ENCODE measurements at regions not wholly inside any gene's neighbourhood (a gene's known extent, or its start where the extent isn't known, plus 50 kb on each side); places are given as distances from the start of the nearest gene placed in this dataset.
A peak's percentile ranks its signal among the peaks of the same experiment; 100 is the strongest.

DNA sequence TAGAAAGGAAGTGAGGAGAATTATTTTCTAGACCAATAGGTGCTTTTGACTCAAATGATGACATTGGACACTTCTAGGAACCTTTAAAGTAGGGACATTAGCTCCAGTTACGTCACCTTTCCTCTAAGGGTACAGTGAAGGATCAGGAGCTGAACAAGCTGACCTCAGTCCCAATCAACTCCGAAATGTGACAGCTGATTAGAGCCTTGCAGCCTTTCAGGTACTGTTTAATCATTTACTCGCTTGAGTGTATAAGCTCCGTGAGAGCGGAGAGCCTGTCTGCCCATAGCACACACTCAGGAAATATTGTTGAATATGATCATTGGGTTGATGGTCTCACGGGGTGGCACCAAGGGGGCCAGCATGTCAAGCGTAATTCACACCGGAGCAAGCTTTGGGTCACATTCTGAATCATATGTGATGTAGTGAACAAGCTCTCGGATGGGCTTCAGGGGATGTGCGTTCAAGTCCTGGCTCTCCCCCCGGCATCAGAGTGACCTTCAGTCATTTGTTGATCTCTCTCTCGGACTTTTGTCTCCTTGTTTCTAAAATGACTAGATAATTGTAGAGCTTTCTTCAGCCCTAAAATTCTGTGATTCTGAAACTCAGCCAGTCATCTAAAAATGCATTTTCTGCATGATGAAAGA lies 141.9 kb downstream of the ZIC5 start (continued):
- TF ChIP-seq, protein P1, sequence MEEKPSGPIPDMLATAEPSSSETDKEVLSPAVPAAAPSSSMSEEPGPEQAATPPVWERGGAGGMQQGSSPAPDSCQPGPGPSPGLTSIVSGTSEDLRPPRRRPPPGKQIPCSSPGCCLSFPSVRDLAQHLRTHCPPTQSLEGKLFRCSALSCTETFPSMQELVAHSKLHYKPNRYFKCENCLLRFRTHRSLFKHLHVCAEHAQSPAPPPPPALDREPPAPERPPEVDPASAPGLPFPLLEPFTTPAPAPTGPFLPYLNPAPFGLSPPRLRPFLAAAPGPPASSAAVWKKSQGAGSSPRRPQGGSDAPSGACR (CRISPR knock-in tag; IDR thresholded peaks at IDR 0.05) = no peak
- TF ChIP-seq ZBTB1 (CRISPR knock-in tag; IDR thresholded peaks at IDR 0.05; ENCODE audit: borderline replicate concordance) (no peak), TEAD2 (CRISPR knock-in tag; IDR thresholded peaks at IDR 0.05) (no peak), ZNF160 (CRISPR knock-in tag; IDR thresholded peaks at IDR 0.05) (no peak), TRIM24 (CRISPR knock-in tag; IDR thresholded peaks at IDR 0.05) (no peak), ZNF660 (CRISPR knock-in tag; IDR thresholded peaks at IDR 0.05; ENCODE audit: borderline replicate concordance, low read depth) (no peak), ZNF20 (CRISPR knock-in tag; IDR thresholded peaks at IDR 0.05) (no peak), HNRNPH1 (optimal IDR thresholded peaks at IDR 0.05; ENCODE audit: low read depth, low read length) (no peak), ZNF773 (CRISPR knock-in tag; IDR thresholded peaks at IDR 0.05; ENCODE audit: borderline replicate concordance) (no peak), KLF11 (CRISPR knock-in tag; IDR thresholded peaks at IDR 0.05) (0 out of 2 replicates have a peak, but pooled peaks have one; percentile 26), BCL6 (CRISPR knock-in tag; IDR thresholded peaks at IDR 0.05) (peak; percentile 60), HDAC2 (CRISPR knock-in tag; IDR thresholded peaks at IDR 0.05) (0 out of 2 replicates have a peak, but pooled peaks have one; percentile 30), MIXL1 (CRISPR knock-in tag; IDR thresholded peaks at IDR 0.05) (peak; percentile 45; the same call in 1 of the 2 replicates), SIN3A (IDR thresholded peaks at IDR 0.05; ENCODE audit: borderline replicate concordance, low read depth, low read length) (no peak), GABPB1 (CRISPR knock-in tag; IDR thresholded peaks at IDR 0.05) (no peak), XBP1 (CRISPR knock-in tag; IDR thresholded peaks at IDR 0.05) (no peak), CBX5 (CRISPR knock-in tag; IDR thresholded peaks at IDR 0.05; ENCODE audit: borderline replicate concordance) (no peak), ZNF564 (CRISPR knock-in tag; IDR thresholded peaks at IDR 0.05) (peak; percentile 76; the same call in 1 of the 2 replicates), SP4 (CRISPR knock-in tag; IDR thresholded peaks at IDR 0.05) (no peak), ZNF207 (IDR thresholded peaks at IDR 0.05; ENCODE audit: borderline replicate concordance) (no peak)
- TF ChIP-seq, protein P2, sequence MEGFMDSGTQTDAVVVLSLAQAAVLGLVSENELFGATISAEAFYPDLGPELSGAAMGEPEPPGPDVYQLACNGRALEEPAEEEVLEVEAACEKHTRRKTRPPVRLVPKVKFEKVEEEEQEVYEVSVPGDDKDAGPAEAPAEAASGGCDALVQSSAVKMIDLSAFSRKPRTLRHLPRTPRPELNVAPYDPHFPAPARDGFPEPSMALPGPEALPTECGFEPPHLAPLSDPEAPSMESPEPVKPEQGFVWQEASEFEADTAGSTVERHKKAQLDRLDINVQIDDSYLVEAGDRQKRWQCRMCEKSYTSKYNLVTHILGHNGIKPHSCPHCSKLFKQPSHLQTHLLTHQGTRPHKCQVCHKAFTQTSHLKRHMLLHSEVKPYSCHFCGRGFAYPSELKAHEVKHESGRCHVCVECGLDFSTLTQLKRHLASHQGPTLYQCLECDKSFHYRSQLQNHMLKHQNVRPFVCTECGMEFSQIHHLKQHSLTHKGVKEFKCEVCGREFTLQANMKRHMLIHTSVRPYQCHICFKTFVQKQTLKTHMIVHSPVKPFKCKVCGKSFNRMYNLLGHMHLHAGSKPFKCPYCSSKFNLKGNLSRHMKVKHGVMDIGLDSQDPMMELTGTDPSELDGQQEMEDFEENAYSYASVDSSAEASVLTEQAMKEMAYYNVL (CRISPR knock-in tag; IDR thresholded peaks at IDR 0.05; ENCODE audit: borderline replicate concordance) = no peak
- TF ChIP-seq, protein P3, sequence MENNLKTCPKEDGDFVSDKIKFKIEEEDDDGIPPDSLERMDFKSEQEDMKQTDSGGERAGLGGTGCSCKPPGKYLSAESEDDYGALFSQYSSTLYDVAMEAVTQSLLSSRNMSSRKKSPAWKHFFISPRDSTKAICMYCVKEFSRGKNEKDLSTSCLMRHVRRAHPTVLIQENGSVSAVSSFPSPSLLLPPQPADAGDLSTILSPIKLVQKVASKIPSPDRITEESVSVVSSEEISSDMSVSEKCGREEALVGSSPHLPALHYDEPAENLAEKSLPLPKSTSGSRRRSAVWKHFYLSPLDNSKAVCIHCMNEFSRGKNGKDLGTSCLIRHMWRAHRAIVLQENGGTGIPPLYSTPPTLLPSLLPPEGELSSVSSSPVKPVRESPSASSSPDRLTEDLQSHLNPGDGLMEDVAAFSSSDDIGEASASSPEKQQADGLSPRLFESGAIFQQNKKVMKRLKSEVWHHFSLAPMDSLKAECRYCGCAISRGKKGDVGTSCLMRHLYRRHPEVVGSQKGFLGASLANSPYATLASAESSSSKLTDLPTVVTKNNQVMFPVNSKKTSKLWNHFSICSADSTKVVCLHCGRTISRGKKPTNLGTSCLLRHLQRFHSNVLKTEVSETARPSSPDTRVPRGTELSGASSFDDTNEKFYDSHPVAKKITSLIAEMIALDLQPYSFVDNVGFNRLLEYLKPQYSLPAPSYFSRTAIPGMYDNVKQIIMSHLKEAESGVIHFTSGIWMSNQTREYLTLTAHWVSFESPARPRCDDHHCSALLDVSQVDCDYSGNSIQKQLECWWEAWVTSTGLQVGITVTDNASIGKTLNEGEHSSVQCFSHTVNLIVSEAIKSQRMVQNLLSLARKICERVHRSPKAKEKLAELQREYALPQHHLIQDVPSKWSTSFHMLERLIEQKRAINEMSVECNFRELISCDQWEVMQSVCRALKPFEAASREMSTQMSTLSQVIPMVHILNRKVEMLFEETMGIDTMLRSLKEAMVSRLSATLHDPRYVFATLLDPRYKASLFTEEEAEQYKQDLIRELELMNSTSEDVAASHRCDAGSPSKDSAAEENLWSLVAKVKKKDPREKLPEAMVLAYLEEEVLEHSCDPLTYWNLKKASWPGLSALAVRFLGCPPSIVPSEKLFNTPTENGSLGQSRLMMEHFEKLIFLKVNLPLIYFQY (CRISPR knock-in tag; IDR thresholded peaks at IDR 0.05; ENCODE audit: borderline replicate concordance) = no peak
- TF ChIP-seq, protein P4, sequence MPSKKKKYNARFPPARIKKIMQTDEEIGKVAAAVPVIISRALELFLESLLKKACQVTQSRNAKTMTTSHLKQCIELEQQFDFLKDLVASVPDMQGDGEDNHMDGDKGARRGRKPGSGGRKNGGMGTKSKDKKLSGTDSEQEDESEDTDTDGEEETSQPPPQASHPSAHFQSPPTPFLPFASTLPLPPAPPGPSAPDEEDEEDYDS (CRISPR knock-in tag; IDR thresholded peaks at IDR 0.05) = 0 out of 2 replicates have a peak, but pooled peaks have one; percentile 12
- TF ChIP-seq, protein P5, sequence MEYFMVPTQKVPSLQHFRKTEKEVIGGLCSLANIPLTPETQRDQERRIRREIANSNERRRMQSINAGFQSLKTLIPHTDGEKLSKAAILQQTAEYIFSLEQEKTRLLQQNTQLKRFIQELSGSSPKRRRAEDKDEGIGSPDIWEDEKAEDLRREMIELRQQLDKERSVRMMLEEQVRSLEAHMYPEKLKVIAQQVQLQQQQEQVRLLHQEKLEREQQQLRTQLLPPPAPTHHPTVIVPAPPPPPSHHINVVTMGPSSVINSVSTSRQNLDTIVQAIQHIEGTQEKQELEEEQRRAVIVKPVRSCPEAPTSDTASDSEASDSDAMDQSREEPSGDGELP (IDR thresholded peaks at IDR 0.05; ENCODE audit: borderline replicate concordance, low read depth) = peak; percentile 84; the same call in 1 of the 2 replicates
